Stimulated activated naive CD4-positive, alpha-beta T cell treated with Interleukin-2 at 50 U/mL for 16 hours (primary cell): ENCODE measurements at regions not wholly inside any gene's neighbourhood (a gene's known extent, or its start where the extent isn't known, plus 50 kb on each side); places are given as distances from the start of the nearest gene placed in this dataset.
"Not testable (repeated sequence)": the region's sequence is repeated elsewhere in the genome, so short reads cannot be mapped to it uniquely, and the experiment has no call there.

Experiments used
- DNase-seq: peaks from one replicate; lab custom pipeline; 2025; lab: John Stamatoyannopoulos, UW

DNA sequence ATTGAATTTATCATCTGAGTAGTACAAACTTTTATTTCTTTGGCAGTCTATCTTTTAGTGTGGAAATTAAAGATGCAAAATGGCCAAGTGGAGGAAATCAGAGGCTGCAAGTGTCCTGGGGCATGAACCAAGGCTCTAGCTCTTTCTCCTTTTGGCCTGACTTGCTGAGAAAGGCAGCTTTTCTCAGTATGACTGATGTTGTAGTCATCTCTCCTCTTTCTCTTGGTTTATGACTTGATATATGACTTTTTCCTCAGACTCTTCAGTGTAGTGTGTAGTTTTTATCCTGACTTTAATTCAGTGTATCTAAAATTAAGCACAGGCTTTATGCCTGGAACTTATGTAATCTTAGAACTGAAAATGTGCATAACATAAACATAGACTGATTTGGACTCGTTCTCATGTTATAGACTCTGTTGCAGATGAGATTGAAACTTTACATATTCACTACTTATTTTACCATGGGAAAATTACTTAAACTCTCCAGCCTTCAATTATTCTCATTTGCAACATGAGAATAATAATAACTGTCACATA is 65.7 kb downstream of the SLITRK5 start:
- DNase-seq, result no peak

DNA sequence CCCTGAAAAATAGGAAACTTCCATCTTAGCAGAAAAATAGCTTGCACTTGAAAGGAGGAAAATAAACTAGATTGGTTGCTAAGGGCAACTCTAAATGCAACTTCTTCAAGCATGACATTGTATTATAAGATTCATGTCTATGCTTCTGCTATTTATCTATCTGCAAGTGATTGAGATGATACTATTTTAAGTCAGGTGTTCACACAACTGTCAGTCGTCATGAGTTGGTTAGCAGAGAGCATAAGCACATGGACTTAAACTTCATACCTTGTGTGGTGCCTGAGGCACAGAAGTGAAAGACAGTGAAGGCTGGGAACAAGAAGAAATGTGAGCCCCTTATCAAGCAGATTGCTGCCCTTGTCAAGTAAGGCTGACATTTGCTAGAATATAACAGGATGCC is 82.9 kb downstream of the SLITRK5 start:
- DNase-seq, result no peak

GRCh38 chr13:87769445-87769844 is 98.3 kb downstream of the SLITRK5 start:
- DNase-seq, result no peak

DNA sequence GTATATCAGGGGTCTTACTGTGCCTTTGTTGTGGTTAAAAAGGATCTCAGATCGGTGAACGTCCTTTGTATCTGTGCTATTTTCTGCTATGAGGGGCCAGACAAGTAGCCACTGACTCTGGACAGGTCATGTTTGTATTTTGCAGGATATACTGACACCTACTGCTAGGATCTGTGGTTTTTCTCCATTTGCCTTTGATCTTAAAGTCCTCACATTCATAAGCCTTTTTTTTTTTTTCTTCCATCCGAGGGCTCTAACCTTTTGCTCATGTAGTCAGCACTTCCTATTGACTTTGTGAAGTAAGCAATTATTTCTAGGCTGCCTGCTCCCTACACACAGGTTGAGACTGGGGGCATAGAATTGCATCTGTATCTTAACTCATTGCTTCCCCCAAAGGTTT is 106.2 kb downstream of the SLITRK5 start:
- no peak for DNase-seq

- no peak for DNase-seq
Measured at GRCh38 chr13:87778128-87778527, 107.0 kb downstream of the SLITRK5 start.

- no peak for DNase-seq
Measured at GRCh38 chr13:87779426-87779825, 108.3 kb downstream of the SLITRK5 start.

DNA sequence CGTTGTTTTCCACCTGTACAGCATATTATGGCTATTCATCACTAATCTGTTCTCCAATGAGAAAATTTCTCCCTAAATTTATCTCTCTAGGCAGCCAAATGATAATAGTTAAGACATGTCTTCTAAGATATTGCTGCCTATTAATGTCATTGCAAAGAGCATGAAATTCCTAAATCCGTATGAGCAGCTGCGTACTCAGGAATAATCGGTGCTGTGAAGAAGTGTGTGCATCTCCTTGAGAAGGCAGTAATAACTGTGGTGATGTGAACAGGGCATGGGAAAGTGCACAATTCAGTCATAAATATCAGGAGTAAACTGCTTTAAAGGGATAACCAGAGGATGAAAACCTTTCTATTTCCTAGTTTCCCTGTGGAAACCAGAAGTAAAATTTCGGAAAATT is 112.2 kb downstream of the SLITRK5 start:
- no peak for DNase-seq

GRCh38 chr13:87788363-87788762 is 117.2 kb downstream of the SLITRK5 start:
- no peak for DNase-seq

GRCh38 chr13:87792878-87793277 is 121.7 kb downstream of the SLITRK5 start:
- DNase-seq, result no peak

DNA sequence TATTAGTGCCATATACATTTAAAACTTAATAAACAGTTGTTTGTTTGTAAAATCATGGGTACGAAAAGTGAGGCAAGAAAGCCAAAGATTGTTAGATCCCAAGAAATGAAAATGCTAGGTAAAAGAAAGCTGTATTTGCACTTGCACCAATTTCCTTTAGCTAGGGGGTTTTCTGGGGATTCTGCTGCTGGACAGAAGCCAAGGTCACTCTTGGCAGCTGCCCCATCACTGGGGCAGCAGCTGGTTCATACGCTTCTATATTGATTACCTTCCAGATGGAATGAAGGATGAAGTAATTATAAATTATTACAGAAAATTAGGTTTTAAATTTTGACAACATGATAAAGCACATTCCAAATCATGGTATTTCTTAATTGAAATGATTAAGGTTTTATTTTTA is 127.4 kb downstream of the SLITRK5 start:
- DNase-seq, result no peak

- no peak for DNase-seq
Measured at GRCh38 chr13:87810391-87810801, 139.2 kb downstream of the SLITRK5 start.

DNA sequence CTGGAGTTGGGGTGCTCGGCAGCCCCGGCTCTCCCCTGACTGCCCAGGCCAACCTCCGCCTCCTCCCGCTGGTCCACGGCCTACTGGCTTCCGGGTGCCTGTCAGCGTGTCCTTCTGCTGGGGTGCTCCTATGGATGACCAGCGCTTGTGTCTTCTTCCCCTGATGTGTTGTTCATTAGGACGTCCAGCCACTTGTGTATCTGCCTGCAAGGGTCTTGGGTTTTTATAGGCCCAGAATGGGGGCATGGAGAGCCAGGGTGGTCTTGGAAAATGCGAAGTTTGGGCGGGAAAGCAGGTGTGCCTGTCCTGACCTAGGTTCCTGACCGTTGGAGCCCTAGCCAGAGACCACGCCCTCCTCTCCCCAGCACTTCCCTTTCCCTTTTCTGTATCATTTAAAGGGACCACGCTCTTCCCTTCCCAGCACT is 139.8 kb downstream of the SLITRK5 start:
- no peak for DNase-seq

DNA sequence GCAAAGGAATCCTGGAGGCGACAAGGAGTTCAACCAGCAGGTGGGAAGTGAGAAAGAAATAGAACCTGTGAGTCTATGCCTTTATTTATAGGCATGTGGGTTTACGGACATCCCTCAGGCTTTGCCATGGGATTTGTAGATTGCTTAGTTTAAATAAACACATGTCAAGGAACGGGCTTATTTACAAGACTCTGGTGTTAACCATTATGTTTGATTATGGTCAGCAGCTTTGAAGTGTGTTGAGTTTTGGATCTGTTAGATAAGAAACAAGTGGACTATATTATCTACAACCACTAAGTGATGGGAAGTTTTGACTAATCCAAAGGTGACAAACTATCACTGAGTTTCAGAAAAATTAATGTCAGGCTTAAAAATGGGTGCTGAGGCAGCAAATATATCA is 143.2 kb downstream of the SLITRK5 start:
- no peak for DNase-seq

DNA sequence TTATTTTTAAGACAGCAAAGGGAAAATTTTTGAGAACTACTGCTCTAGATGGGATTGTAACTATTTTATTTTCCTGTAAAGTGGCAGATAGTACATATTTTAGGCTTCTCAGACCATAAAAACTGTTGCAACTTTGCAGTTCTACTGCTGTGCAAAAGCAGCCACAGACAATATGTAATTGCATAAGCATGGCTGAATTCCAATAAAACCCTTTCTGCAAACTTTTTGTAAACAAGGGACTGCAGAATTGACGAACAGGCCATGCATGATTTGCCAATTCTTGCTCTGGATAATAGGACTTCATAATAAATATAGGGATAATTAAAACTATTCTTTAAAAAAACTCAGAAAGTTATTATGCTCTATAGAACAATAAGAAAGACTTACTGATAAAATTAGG is 149.1 kb downstream of the SLITRK5 start:
- DNase-seq, result no peak

- no peak for DNase-seq
Measured at GRCh38 chr13:87821512-87821911, 150.3 kb downstream of the SLITRK5 start.

GRCh38 chr13:87826301-87826700 is 155.1 kb downstream of the SLITRK5 start:
- DNase-seq, result not testable (repeated sequence)

- DNase-seq, result no peak
Measured at GRCh38 chr13:87827479-87827878, 156.3 kb downstream of the SLITRK5 start.

- no peak for DNase-seq
Measured at GRCh38 chr13:87837522-87837921, 166.4 kb downstream of the SLITRK5 start.

DNA sequence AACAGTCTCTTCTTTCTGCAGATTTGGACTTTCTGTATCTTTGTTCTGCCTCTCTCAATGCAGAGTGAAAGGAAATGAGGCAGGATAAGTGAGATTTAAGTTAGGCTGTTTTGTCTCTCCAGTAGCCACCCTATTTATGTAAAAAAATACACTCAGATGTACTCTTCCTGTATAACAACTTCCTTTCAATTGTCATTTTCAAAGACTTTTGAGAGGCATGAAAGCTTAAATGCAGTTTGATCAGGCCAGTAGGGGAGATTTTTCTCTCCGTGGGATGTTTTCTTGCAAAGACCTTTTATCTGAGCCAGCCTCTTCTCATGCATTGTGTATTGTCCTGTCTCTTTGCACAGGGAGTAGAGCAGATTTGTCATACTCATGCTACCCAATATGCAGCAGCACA is 166.8 kb downstream of the SLITRK5 start:
- no peak for DNase-seq

DNA sequence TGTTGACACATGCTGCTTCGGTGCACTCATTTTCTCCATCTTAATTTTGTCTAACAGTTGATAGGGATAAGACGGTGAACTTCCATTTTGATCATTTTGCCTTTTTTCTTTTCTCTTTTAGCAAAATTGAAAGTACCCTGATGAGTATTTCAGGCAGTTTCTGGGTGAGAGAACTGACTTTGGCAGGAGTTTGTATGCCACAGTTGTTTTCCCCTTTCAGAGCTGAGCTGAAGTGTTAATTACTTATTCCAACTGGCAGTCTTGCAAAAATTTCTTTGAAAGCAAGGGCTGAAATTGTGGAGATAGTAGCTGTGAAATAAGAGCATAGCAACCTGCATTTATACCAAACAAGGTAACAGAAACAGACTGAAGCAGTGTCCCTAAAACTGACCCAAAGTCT is 180.2 kb downstream of the SLITRK5 start:
- no peak for DNase-seq

DNA sequence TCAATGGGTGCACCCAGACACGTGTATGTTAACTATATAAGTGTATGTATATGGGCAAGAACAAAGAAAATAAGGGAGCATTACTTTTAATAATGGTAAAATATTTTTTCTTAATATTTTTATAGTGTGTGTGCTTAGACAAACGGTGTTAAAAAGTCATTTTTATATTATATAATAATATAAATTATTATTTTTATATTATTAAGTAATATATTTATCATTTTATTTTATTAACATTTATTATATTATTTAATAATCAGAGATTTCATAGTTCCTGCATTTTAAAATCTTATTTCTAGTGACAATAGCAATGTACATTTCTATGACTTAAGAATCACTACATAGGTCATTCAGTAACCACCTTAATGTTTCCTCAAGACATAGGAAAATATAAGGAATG is 184.4 kb downstream of the SLITRK5 start:
- no peak for DNase-seq

DNA sequence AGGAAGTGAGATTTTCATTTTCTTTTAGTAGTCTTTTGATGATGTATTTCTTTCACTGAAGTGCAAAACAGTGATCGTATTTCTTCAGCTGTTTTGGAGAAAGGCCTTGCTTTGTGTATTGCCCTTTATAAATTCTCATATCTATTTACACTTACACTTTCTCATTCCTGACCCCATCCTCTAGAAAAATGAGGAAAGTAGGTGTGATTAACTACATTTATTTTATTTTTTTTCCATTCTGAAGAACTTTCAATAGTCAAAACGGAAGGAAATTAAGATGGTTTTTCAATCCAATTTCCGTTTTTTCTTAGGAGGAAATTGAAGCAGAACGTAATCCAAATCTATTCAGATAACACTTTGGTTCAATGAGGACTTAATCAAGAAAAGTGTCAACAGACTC is 188.1 kb downstream of the SLITRK5 start:
- DNase-seq, result no peak

GRCh38 chr13:87867426-87867825 is 196.3 kb downstream of the SLITRK5 start:
- no peak for DNase-seq

DNA sequence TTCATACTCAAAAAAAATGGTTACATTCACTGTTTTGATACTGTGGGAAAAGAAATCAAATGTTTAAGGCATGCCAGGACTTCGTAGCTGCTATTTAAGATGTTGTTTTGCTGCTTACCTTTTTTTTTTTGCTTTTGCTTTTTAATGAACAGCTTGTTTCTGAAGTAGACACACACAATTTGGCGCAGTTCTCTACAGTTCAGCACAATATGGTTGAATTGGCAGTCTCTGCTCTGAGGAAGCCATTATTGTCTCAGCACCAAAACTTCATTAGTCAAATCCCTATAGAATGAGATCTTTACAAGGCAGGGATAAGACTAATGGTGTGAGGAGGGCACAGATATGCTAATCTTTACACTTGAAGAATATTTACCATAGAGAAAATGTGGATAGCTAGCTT is 197.6 kb downstream of the SLITRK5 start:
- no peak for DNase-seq

DNA sequence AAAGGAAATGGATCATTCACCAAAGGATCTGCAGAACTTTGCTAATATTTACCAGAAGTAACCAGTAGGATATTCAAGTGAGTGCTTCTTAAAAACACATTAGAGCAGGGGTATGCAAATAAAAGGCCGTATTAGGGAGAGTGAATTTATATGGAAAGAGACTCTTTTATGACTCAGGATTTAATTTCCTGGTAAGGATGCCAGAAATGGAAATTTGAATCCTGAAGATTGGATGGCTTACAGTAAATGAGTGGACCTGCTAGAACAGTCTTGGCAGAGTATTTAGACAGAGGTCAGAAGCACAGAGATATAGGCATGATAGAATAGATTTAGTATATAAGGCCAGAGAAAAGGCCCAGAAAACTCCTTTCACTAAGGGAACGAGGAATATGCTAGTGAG is 201.6 kb downstream of the SLITRK5 start:
- DNase-seq, result no peak
